Fibroblast of skin of left biceps (primary cell): ENCODE measurements at regions not wholly inside any gene's neighbourhood (a gene's known extent, or its start where the extent isn't known, plus 50 kb on each side); places are given as distances from the start of the nearest gene placed in this dataset.
A peak's percentile ranks its signal among the peaks of the same experiment; 100 is the strongest.

Source experiments
- DNase-seq, 2 experiments: peaks; one replicate each; pipeline ENCODE4 v3.0.0-alpha.2; 2013; ENCODE audit warnings: low read depth in 2 of 2

- no peak for DNase-seq
These were observed 319.1 kb downstream of the GPATCH2 start for GRCh38 chr1:217311766-217312165.

- no peak for DNase-seq
These were observed 319.6 kb downstream of the GPATCH2 start for GRCh38 chr1:217311269-217311668.

GRCh38 chr1:217281332-217281731, 349.6 kb downstream of the GPATCH2 start:
- DNase-seq = no peak

GRCh38 chr1:217275655-217276398, 355.1 kb downstream of the GPATCH2 start:
- DNase-seq = peak; percentile 75 to 77

DNA sequence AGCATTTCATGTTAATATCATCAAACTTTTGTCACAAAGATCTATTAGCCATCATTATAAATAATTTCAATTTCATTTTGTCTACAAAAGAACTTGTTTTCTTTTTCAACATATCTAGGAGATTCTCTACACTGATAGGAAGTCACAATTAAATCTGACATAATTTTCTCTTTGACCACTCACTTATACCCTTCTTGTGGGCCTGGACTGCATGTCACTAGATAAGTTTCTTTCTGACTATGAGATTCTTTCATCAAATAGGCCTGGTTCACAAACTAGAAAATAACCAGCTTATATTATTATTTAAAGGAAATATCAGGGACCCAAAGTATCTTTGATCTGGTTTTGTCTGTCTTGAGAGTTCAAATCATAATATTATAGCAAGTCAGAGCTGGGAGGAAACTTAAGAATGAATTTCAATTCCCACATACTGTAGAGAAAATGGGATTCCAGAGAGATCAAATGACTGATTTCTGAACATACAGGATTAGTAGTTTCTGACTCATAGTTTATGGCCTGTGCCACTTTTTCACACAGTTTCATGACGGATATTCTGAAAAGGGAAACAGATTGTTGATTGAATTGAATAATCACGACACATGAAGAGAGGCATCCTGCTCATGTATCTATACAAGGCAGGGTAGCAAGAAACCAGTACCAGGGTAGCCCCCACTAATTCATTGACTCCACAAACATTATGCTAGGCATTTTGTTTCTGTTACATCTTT, 355.8 kb downstream of the GPATCH2 start:
- DNase-seq = peak; percentile 17 to 28

DNA sequence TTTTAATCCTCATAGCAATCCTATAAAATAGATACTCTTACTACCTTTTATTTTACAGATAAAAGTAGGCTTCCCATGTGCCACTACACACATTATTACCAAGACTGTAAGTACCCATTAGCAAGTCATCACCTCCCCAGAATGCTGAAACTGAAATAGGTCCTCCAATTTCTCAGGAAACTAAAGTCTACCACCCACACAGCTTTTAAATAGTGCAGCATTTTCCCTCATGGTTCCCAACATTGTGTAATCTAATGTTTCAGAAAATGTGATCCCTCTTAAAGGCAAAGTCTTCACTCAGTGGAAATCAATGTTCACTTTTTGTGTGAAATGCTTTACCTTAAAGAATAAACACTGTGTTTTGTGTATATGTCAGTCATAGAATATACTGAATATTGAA, 356.5 kb downstream of the GPATCH2 start:
- no peak for DNase-seq

GRCh38 chr1:217273866-217274265, 357.0 kb downstream of the GPATCH2 start:
- no peak for DNase-seq

- DNase-seq = peak; percentile 32 to 38
These were observed 358.5 kb downstream of the GPATCH2 start for GRCh38 chr1:217272385-217272784.

- no peak for DNase-seq
These were observed 360.8 kb downstream of the GPATCH2 start for GRCh38 chr1:217270101-217270500.

DNA sequence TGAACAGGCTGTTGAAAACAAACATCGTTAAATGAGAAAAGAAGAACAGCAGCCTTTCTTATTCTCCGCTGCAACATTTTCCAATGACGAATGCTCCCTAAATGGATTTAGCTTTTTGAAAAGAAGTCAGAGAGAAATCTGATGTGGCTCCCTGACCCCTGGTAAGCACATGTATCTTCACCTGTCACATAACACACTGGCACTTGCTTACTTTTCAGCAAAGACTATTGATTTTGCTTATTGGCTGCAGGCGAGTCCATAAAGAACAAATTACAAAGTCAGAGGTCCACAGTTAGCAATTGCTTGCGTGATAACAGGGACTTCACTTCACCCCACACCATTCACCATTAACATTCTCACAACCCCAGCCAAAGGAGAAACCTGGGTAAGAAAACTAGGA, 362.8 kb downstream of the GPATCH2 start:
- no peak for DNase-seq

- DNase-seq = no peak
These were observed 369.3 kb downstream of the GPATCH2 start for GRCh38 chr1:217261636-217262035.

DNA sequence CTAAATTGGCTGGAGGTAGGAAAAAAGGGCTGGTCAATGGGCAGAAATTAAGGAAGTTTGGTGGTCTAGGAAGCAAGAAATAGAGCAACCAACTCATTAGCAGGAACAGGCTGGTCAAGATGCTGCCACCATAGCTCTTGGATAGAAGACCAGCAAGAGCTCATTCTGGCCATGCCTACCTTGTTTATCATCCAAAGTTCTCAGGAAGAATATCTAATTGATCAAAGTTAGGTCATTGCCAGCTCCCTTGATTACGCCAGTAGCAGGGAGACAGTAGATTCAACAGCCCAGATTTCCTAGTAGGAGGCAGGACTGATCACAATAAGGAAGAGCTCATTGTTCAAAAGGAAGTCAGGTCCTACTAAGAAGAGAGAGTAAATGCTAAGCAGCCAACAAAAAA, 370.2 kb downstream of the GPATCH2 start:
- DNase-seq = no peak

DNA sequence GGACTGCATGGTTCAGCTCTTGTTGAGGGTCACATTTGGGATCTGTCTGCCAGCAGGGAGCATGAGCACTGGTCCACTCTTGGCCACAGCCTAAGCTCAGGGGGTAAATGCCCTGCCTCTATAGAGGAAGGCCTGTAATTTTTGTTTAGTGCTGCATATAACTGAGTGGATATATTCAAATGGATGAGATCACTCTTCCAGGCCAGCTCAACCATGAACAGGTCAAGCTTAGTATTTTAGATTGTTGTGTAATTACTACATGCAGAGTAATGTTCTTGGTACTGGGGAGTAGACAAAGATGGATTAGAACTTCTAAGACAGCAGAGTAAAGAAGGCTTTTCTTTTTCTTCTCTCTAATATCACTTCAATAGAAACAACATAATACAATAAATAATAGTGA, 376.9 kb downstream of the GPATCH2 start:
- DNase-seq = no peak

- no peak for DNase-seq
These were observed 377.5 kb downstream of the GPATCH2 start for GRCh38 chr1:217253351-217253750.

DNA sequence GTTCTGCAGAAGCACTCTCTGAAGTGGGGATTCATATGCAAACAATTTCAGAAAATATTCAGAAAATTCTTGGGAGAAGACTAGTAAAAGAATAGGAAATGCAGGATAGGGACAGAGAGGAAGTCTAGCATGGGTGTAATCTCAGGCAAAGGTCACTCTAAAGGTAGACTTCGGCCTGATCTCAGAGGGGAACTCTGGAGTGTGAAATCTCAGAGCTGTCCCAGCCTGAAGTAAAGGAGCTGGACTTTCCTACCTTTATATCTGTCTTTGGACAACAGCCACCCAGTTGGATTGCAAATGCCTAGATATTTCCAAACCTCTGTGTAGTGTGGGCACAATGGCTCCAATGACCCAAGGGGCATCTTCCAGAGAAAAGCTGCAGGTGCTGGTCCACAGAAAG, 379.8 kb downstream of the GPATCH2 start:
- no peak for DNase-seq

GRCh38 chr1:217249857-217250256, 381.0 kb downstream of the GPATCH2 start:
- DNase-seq = no peak

- no peak for DNase-seq
These were observed 385.9 kb downstream of the GPATCH2 start for GRCh38 chr1:217244971-217245370.

GRCh38 chr1:217240656-217241055, 390.2 kb downstream of the GPATCH2 start:
- DNase-seq = no peak

DNA sequence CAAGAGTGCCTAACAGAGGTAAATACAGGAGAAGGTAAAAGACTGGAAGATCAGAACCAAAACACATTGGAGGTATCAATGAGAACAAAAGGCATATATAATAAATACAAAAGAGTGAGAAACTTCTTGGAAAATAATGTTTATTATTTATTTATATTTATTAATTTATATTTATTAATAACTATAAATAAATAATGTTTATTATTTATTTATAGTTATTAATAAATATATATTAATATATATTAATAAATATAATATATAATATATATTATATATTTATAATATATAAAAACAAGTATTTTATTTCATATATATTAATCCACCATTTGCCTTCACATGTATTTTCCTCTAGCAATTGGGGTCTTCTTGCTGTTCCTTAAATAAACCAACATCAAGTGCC, 391.9 kb downstream of the GPATCH2 start:
- no peak for DNase-seq

DNA sequence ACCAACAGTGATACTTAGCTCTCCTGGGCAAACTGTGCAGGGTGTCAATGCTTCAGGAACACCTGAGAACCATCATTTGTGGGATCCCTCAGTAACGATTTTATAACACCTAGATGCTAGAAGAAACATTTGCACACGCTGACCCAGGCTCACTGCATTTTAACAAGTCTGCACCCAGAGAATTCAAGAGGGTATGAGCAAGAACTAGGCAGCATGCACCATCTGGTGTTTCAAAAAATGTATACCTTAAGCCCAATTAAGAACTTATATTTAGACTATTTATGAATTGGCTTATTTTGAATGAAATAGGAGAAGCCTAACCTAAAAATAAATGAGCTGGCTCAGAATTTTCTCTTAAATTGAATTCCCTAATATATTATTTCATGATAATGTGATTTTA, 400.5 kb downstream of the GPATCH2 start:
- no peak for DNase-seq

DNA sequence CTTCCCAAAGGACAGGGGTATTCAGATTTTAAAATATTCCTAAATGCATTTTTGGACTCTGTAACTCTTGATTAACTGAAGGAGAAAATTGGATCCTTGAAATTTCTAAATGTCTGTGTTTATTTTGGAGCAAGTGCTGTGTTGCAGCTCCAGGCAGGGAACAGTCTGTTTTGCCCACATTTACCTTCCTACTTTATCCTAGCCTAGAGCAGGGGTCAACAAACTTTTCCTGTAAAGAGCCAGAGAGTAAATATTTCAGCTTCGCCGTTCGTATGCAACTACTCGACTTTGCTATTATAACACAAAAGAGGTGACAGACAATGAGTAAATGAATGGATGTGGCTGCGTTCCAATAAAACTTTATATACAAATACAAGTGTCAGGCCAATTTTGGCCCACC, 402.2 kb downstream of the GPATCH2 start:
- DNase-seq = no peak

DNA sequence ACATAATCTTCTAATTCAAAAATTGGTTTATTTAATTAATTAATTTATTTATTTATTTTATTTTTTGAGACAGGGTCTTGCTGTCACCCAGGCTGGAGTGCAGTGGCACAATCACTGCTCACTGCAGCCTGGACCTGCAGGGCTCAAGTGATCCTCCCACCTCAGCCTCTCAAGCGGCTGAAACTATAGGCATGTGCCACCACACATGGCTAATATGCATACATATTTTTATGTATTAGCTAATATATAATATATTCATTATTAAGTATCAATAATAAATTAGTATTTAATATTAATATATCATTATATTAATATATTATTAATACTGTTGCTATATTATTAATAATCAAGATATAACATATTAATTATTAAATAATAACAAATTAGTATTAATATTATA, 406.7 kb downstream of the GPATCH2 start:
- no peak for DNase-seq

DNA sequence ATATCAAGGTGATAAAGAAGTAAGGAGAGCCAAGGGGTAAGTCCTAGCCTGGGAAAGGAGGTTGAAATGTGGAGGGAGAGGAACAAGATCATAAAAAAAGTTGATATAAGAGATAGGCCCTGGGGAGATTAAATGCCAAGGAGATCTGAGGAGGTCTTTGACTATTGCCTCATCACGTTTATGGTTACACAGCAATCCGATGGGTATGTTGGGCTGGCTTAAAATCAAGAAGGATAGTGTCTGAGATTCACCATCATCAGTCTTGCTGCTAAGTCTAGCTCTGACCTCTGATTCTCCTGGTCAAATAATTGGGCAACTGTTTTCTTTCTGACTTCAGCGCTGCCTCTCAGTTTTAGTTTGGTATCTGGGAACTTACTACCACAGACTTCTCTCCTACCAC, 416.3 kb downstream of the GPATCH2 start:
- DNase-seq = no peak
